ENCODE measurements at regions not wholly inside any gene's neighbourhood (a gene's known extent, or its start where the extent isn't known, plus 50 kb on each side); places are given as distances from the start of the nearest gene placed in this dataset.
"Not testable (repeated sequence)": the region's sequence is repeated elsewhere in the genome, so short reads cannot be mapped to it uniquely, and the experiment has no call there.

DNA sequence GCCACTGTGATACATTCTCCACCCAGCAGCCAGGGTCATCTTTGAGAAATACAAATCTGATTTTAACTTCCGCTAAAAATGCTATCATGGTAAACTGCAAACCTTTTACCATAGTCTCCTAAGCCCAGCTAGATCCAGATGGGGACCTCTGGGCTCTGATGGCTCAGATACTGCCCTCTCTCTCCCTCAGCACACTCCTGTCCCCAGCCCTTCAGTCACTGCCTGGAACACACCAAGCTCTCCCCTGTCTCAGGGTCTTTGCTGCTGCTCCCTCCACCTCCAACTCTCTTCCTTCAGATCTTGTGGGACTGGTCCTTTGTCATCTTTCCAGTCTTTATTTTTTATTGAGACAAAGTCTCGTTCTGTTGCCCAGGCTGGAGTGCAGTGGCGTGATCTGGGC, 65.1 kb downstream of the SPRY4 start:
- DNase-seq (ENCODE audit: low read depth in 2 of 2, low spot score in 1 of 2) = no peak

DNA sequence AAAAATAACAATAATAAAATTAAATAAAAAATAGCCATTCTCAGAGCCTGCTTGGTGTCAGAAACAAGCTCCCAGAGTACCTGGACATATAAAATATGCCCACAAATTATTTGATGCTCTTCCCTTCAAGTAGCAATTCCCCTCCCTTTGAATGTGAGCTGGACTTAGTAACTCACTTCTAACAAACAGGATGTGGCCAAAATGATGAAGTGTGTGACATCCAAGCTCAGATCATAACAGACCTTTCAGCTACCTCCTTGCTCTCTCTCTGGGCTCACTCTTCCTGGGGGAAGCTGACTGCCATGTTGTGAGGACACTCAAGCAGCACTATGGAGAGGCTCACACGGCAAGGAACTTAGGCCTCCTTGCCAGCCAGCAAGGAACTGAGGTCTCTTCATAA, 69.0 kb downstream of the SPRY4 start:
- no peak for DNase-seq (ENCODE audit: low read depth in 2 of 2, low spot score in 1 of 2)

DNA sequence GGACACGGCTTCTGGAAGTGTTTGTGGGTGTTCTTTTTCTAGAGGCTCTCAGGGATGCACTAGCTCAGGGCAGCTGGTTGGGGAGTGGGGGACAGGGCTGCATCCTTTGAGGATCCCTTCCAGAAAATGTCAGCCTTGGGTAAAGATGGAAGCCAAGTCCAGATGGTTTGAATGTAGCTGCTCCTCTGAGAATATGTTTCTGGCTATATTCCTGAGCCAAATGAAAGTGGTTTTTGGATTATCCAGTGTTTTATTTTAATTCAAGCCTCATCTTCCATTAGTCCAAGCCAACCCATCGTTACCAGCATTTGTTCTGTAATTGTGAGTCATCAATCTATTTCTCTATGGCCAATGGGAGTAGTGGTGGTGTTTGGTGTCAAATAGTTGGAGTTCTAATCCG, 70.4 kb downstream of the SPRY4 start:
- no peak for DNase-seq (ENCODE audit: low read depth in 2 of 2, low spot score in 1 of 2)

DNA sequence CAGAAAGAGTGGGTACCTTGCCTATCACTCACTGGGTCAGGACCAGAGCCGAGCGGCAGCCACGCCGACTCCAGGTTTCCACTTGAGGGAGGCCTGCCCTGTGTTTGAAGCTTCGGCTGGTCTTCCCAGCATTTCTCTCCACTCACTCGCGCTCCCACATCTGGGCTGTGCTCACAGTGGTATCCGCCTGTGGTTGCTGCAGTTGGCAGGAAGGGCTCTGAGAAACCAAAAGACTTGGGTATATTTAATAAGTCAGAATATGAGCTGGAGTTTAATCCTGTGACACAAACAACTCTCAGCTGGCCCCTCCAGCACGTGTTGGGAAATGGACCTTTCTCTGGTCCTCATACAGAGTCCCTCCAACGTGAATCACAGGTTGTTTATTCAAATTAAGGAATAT, 70.9 kb downstream of the SPRY4 start:
- no peak for DNase-seq (ENCODE audit: low read depth in 2 of 2, low spot score in 1 of 2)

DNA sequence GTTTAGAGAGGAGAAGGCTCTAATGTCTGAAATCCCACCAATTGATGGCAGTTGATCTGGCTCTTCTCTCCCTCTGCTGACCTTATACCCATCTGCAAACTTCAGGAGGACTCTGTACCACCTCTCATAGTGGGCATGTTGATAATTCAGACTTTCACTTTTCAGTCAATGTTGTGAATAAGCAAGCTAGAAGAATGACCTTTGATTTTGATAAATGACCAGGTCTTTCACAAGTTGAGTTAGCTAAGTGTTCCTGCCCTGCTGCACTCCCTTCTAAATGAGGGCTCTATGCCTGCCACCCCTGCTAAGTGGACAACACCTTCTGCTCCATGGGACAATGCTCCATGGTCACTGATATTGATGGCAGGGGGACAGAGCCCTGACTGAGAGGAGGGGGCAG, 74.7 kb downstream of the SPRY4 start:
- DNase-seq (ENCODE audit: low read depth in 2 of 2, low spot score in 1 of 2) = no peak

DNA sequence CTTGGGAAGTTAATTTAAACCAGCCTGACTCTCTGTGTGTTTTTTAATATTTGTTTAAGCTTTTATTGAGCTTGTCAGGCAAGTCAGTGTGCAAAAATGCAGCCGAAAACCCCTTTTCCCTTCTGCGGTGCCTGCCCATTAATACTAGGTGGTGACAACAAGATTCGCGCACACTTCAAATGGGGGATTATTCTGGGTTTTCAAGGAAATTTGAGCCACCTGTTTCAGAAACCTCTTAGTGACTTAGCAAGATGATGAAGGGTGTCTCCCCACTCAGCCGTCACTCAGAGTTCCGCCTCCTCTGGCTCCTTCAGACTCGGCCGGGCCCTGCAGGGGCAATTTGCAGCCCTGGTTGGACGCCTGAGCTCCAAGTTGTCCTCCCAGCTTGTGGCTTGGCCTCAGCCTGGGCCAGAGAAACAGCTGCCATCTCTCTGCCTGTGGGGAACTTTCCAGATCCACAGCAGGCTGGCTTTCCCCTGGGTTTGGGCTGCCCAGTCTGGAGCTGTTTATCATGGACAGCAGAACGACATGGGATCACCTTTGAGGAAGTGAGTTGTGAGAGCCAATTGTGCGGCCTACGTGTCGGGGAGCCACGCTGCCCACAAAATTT, 75.9 kb downstream of the SPRY4 start:
- no peak for DNase-seq (ENCODE audit: low read depth in 2 of 2, low spot score in 1 of 2)

DNA sequence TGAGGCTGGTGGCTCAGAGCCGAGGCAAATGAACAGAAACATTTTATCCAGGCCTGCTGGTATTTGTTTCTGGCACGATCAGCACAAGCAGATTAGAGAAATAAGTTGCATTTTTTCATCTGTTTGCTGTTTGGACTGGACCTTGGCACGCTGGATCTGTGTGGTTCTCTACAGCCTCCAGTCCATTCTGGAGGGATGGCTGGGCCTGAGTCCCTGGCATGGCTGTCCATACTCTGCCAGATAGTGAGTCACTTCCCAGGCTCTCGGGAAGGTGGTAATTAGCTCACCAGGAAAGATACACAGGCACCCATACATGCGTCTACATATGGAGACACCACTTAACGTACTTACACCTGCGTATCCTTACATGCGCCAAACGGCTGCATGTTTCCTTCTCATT, 78.6 kb downstream of the SPRY4 start:
- no peak for DNase-seq (ENCODE audit: low read depth in 2 of 2, low spot score in 1 of 2)

DNA sequence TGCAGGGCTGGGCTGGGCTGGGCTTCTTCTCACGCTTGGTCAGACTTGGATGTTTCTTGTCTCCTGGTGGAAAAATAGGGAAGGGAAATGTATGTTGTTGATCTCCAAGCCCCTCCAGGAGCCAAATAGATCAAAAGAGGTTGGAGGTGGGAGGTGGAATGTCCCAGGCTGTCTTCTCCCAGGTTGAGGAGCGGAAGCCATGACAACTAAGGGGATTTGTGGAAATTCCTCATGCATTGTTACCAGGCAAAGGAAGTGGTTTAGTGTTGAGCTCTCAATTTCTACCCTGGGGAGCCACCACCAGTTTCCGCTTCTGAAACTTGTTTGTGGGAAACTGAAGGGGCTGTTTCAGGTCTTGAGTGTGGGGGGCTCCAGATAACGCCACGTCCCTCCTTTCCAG, 79.0 kb downstream of the SPRY4 start:
- no peak for DNase-seq (ENCODE audit: low read depth in 2 of 2, low spot score in 1 of 2)

DNA sequence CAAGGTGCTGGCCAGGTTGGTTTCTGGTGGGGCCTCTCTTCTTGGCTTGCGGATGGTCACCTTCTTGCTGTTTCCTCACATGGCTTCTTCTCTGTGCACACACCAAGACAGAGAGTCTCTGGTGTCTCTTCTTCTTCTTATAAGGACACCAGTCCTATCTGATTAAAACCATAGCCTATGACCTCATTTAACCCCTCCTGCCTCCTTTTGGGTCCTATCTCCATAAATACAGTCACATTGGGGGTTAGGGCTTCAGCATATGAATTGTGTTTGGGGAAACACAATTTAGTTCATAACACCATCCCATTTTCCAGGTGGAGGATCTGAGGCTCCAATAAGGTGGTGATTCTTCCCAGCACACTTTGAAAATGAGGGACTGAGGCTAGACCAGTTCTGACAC, 80.4 kb downstream of the SPRY4 start:
- no peak for DNase-seq (ENCODE audit: low read depth in 2 of 2, low spot score in 1 of 2)

DNA sequence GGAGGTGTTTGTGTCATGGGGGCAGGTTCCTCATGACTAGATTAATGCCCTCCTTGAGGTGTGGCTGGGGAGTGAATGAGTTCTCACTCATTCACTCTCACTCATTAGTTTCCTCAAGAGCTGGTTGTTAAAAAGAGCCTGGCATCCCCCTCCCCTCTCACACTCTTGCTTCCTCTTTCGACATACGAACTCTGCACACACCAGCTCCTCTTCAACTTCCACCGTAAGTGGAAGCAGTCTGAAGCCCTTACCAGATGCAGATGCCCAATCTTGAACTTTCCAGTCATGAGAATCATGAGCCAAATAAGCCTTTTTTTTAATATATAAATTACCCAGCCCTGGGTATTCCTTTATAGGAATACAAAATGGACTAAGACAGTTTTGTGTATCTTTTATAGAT, 82.5 kb downstream of the SPRY4 start:
- DNase-seq (ENCODE audit: low read depth in 2 of 2, low spot score in 1 of 2) = no peak

DNA sequence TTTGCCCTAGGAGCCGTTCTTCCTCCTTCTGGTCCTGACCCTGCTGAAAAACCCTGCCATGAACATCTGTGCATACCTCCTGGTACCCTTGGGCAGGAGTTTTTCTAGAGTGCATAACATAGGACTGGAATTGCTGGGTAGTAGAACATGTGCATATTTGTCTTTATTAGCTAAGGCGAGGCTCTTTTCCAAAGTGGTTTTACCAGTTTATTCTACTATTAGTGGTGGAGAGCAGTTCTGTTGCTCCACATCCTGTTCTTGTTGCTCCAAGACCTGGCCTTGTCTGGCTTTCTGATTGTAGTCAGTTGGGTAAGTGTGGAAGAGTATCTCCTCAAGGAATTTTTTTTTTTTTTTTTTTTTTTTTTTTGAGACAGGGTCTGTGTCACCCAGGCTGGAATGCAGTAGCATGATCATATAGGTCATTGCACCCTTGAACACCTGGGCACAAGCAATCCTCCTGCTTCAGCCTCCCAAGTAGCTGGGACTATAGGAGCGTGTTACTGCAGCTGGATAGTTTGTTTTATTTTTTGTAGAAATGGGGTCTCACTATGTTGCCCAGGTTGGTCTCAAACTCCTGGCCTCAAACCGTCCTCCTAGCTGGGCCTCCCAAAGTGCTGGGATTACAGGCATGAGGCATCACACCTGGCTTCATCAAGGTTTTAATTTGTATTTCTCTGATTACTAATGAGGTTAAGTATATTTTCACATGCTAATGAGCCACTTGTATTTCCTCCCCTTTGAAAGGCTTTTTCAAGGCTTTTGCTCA, 85.2 kb downstream of the SPRY4 start:
- DNase-seq (ENCODE audit: low read depth in 2 of 2, low spot score in 1 of 2) = no peak

DNA sequence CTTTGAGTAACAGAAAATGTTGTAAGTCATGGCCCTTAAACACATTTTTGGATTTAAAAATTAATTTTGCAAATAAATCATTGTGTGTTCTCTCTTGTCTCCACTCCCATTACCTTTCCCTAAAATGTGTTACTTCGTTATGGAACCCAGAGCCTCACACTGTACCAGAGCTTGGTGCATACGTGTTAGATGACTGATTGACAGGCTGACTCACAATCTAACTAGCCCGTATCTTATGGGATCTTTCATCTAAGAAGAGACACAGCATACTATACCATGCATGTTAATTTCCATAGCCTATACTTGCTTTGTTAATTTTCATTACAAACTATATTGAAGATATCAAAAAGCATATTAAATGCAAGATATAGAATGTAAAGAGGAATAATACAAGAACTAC, 87.1 kb downstream of the SPRY4 start:
- DNase-seq (ENCODE audit: low read depth in 2 of 2, low spot score in 1 of 2) = no peak

DNA sequence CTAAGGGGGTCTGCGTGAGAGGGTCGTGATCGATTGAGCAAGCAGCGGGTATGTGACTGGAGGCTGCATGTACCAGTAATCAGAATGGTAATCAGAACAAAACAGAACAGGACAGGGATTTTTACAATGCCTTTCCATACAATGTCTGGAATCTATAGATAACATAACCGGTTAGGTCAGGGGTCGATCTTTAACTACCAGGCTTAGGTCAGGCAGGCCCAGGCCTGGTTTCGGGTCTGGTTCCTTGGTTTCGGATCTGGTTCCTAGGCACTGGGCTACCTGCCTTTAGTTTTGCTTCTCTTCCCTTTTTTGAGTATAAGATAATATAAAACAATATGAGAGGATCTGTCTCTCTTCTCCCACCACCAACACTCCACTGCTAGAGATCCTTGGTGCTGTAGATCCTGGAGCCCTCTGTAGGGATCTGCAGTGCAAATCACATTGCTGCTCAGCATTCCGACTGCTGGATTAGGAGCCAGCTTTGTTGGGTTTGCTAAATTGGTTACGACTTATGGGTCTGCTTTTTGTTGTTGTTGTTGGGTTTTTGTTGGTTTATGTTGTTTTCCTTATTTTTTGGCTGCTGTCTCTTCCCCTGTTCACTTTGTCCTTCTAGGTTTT, 88.0 kb downstream of the SPRY4 start:
- DNase-seq (ENCODE audit: low read depth in 2 of 2, low spot score in 1 of 2) = not testable (repeated sequence)

DNA sequence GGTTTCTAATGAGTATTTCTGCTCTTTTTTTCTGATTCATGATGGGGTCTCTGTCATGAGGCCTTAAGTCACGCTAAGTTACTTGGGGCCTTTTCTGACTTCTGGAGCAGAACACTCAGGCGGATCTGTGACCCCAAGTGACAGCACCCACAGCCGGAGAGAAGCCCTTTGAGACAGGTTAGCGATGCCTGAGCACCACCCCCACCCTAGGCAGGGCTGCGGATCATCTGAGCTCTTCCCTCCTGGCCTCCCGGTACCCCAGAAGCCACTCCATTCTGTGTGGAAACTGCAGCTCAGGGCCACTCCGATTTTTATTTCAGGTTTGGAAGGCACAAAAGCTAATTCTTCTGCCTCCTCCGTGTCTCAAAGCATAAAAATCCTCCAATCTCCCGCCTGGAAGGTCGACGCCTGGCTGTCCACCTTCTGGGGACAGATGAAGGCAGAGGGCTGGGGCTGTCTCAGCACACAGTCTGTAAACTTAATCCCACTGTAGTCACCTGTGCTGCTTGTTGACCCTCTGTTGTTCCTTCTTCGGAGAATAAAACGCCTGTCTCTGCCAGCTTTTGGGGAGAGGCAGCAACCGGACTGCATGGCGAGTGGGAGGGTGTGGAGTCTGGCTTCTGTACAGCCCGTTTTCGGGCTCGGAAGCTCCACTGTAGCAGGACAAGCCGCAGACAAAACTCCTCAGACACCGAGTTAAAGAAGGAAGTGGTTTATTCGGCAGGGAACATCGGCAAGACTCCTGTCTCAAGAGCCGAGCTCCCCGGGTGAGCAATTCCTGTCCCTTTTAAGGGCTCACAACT, 88.8 kb downstream of the SPRY4 start:
- DNase-seq (ENCODE audit: low read depth in 2 of 2, low spot score in 1 of 2) = no peak

DNA sequence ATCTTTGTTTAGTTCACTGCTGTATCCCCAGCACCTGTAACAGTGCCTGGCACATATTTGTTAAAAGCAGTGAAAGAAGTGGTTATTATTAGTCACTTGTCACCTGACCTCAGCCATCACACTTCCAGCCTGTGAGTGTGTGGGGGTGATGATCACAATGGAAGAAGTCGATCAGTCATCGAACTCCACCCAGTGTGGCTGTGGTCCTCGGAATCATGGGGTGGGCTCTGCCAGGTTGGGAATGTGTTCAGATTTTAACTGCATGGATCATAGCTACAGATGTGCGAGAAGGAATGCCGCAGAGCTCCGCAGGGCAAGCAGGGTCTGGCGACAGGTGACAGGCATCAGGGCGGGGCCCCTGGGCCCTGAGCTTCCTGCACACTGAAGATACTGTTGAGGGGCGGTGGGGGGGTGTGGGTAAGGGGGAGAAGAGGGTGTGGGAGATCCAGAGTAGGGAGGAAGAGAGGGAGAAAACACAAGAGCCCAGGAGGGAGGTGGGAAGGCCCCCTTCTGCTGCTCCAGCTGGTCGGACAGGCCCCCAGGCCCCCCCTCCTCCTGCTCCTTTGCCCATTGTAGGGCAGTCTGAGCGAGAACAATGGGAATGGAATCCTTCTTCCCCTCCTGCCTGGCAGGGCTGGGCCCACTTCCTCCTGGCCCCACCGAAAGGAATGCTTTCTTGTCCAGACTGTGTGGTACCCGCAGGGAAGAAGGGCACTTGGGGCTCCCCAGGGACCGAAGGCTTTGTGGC, 89.6 kb downstream of the SPRY4 start:
- peak in 1 of 2 donors; percentile 3 for DNase-seq (ENCODE audit: low read depth in 2 of 2, low spot score in 1 of 2)

DNA sequence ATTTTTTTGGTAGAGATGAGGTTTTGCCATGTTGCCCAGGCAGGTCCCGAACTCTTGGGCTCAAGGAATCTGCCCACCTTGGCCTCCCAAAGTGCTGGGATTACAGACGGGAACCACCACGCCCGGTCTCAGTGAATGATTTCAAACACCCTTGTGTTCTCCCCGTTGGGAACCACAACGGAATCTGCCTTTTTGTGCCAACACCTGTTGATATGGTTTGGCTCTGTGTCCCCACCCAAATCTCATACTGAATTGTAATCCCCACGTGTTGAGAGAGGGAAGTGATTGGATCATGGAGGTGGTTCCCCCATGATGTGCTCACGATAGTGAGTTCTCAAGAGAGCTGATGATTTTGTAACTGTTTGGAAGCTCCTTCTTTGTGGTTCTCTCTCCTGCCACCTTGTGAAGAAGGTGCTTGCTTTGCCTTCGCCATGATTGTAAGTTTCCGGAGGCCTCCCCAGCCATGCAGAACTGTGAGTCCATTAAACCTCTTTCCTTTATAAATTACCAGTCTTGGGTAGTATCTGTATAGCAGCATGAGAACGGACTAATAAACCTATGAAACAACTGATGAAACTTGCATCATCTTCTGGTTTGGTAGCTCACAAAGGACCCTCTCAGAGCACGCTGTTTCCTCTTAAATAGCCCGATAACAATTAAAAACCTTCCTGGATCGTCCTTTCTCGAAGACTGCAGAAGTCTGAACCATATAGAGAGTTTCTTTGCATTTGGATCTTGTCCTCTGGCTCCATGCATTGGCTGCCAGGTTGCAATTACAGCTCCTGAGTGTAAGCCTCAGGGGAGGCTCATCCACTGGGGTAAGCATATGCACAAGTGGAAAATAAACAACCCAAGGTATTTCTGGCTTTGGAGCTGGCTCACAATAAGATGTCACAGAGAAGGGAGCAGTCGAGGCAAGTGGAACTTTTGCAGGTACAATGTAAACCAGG, 91.5 kb downstream of the SPRY4 start:
- no peak for DNase-seq (ENCODE audit: low read depth in 2 of 2, low spot score in 1 of 2)

DNA sequence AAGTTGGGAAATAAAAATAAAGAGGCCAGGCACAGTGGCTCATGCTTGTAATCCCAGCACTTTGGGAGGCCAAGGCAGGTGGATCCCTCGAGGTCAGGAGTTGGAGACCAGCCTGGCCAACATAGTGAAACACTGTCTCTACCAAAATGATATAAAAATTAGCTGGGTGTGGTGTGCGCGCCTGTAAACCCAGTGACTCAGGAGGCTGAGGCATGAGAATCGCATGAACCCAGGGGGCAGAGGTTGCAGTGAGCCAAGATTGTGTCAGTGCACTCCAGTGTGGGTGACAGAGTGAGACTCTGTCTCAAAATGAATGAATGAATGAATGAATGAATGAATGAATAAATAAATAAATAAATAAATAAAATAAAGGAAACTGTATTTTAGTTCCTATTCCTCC, 93.9 kb downstream of the SPRY4 start:
- not testable (repeated sequence) for DNase-seq (ENCODE audit: low read depth in 2 of 2, low spot score in 1 of 2)

DNA sequence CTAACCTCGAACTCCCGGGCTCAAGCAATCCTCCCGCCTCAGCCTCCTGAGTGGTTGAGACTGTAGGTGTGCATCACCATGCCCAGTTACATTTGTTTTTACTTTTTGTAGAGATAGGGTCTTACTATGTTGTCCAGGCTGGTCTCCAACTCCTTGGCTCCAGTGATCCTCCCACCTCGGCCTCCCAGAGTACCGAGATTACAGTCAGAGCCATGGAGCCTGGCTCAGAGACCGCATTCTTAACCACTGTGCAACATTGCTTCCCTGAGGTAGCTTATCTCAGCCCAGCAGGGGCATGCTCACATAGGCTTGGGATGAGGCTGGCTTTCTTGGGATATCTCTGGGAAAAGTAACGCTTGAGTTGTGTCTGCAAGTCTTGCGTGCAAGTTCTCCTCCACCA, 99.7 kb downstream of the SPRY4 start:
- DNase-seq (ENCODE audit: low read depth in 2 of 2, low spot score in 1 of 2) = no peak

DNA sequence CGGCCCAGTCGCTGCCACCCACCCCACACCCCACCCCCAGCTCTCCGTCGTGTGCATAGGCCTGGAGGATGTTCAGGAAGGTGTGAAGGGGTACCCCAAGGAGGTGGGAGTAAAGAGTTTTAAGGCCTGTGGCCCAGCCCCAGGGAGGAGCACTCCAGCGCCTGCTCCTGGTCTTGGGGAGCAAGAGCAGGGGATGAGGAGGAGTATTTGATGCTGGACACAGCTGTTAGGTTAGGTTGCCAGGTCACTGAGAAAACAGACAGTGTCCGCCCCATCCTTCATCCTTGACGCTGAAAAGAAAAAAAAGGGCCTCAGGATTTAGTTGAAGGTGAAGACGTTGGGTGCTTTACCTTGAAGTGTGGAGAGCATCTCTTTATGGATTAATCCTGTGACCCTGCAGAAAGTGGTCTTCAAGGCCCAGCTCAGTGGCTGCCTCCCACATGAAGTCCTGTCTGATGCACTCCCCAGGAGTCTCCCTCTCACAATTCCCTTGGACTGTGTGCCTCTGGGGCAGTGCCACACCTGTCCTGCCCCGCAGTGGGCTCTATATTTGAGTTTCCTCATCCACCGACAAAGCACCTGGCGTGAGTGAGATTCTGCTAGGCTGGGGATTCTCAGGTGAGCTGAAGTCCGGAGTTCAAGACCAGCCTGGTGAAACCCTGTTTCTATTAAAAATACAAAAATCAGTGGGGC, 101.8 kb downstream of the SPRY4 start:
- DNase-seq (ENCODE audit: low read depth in 2 of 2, low spot score in 1 of 2) = no peak
